ENCODE measurements at regions not wholly inside any gene's neighbourhood (a gene's known extent, or its start where the extent isn't known, plus 50 kb on each side); places are given as distances from the start of the nearest gene placed in this dataset.

GRCh38 chr11:92342886-92343285, 118.3 kb downstream of the FAT3 start:
- TF ChIP-seq HNF4G (IDR thresholded peaks at IDR 0.05) (no peak), REST (IDR thresholded peaks at IDR 0.05) (no peak), RAD21 (IDR thresholded peaks at IDR 0.05) (no peak), MAX (IDR thresholded peaks at IDR 0.05) (no peak), NR2F2 (IDR thresholded peaks at IDR 0.05) (no peak), HNF4A (conservative IDR thresholded peaks at IDR 0.05) (no peak), RXRA (IDR thresholded peaks at IDR 0.05) (no peak), ZBTB33 (IDR thresholded peaks at IDR 0.05) (no peak), FOXA1 (IDR thresholded peaks at IDR 0.05) (no peak), JUND (IDR thresholded peaks at IDR 0.05) (no peak), YY1 (IDR thresholded peaks at IDR 0.05) (no peak), TAF1 (conservative IDR thresholded peaks at IDR 0.05) (no peak), CTCF (IDR thresholded peaks at IDR 0.05; ENCODE audit: low read depth, low read length, missing input control) (no peak), ATF3 (IDR thresholded peaks at IDR 0.05) (no peak), SP1 (IDR thresholded peaks at IDR 0.05) (no peak), EGR1 (IDR thresholded peaks at IDR 0.05; ENCODE audit: low read depth in 2 of 2) (no peak), GABPA (IDR thresholded peaks at IDR 0.05 in 1 of 2, conservative IDR thresholded peaks at IDR 0.05 in 1 of 2) (no peak)
- Histone ChIP-seq H3K36me3 (ENCODE audit: control insufficient read depth in 4 of 4, insufficient read depth in 3 of 4, low read depth in 1 of 4, low read length in 3 of 4) (no peaks in the 10 kb centered on the region), H3K4me1 (ENCODE audit: control insufficient read depth in 4 of 4, insufficient read depth in 4 of 4, low read length in 3 of 4) (peaks cover 0 to 9% (median 4%) of the 10 kb centered on the region in 4 donors), H3K9me3 (ENCODE audit: control insufficient read depth in 4 of 4, low read length in 3 of 4) (no peaks in the 10 kb centered on the region), H3K27ac (ENCODE audit: low read depth in 1 of 2, low read length in 2 of 2) (no peak overlapping the region), H3K27me3 (ENCODE audit: control insufficient read depth in 4 of 4, insufficient read depth in 4 of 4, low read length in 3 of 4) (no peaks in the 10 kb centered on the region), H3K4me3 (ENCODE audit: low read depth in 1 of 3, low read length in 3 of 3) (no peak overlapping the region), H3K9ac (ENCODE audit: low read depth in 1 of 2, low read length in 2 of 2) (no peak overlapping the region)
- DNase-seq (ENCODE audit: low spot score): no peak
- 89% methylated on average over 3 of the region's 3 CpGs for WGBS

- no peak for DNase-seq (ENCODE audit: low spot score)
- no peaks in the 10 kb centered on the region for H3K27me3 ChIP-seq (ENCODE audit: control insufficient read depth in 4 of 4, insufficient read depth in 4 of 4, low read length in 3 of 4)
- TF ChIP-seq HNF4G (IDR thresholded peaks at IDR 0.05) (no peak), REST (IDR thresholded peaks at IDR 0.05) (no peak)
- 55% methylated on average over 4 of the region's 4 CpGs for WGBS
- no peaks in the 10 kb centered on the region for H3K9me3 ChIP-seq (ENCODE audit: control insufficient read depth in 4 of 4, low read length in 3 of 4)
- H3K9ac ChIP-seq (ENCODE audit: low read depth in 1 of 2, low read length in 2 of 2): no peak overlapping the region
- H3K4me1 ChIP-seq (ENCODE audit: control insufficient read depth in 4 of 4, insufficient read depth in 4 of 4, low read length in 3 of 4): peaks cover 0 to 9% (median 4%) of the 10 kb centered on the region in 4 donors
- no peaks in the 10 kb centered on the region for H3K36me3 ChIP-seq (ENCODE audit: control insufficient read depth in 4 of 4, insufficient read depth in 3 of 4, low read depth in 1 of 4, low read length in 3 of 4)
- no peak overlapping the region for H3K4me3 ChIP-seq (ENCODE audit: low read depth in 1 of 3, low read length in 3 of 3)
- H3K27ac ChIP-seq (ENCODE audit: low read depth in 1 of 2, low read length in 2 of 2): no peak overlapping the region
Observed at GRCh38 chr11:92346220-92346619, 121.6 kb downstream of the FAT3 start.

Measured in liver (tissue), 8 donors.